Lower leg skin (tissue), 3 donors: ENCODE measurements at regions not wholly inside any gene's neighbourhood (a gene's known extent, or its start where the extent isn't known, plus 50 kb on each side); places are given as distances from the start of the nearest gene placed in this dataset.

Experiments used
- POLR2A ChIP-seq, 2 donors: fragments of 450-650 bp; IDR thresholded peaks; one replicate each; pipeline ENCODE4 v1.6.1; 2016 to 2017; ENCODE audit warnings: antibody characterized with exemption in 2 of 2, mild to moderate bottlenecking in 1 of 2, moderate library complexity in 1 of 2
- TF ChIP-seq, protein P1 (sequence below), 3 donors: fragments of 450-650 bp; IDR thresholded peaks; one replicate each; pipeline ENCODE4 v1.5.1; 2016; ENCODE audit warnings: antibody characterized with exemption in 3 of 3, mild to moderate bottlenecking in 3 of 3, moderate library complexity in 2 of 3

DNA sequence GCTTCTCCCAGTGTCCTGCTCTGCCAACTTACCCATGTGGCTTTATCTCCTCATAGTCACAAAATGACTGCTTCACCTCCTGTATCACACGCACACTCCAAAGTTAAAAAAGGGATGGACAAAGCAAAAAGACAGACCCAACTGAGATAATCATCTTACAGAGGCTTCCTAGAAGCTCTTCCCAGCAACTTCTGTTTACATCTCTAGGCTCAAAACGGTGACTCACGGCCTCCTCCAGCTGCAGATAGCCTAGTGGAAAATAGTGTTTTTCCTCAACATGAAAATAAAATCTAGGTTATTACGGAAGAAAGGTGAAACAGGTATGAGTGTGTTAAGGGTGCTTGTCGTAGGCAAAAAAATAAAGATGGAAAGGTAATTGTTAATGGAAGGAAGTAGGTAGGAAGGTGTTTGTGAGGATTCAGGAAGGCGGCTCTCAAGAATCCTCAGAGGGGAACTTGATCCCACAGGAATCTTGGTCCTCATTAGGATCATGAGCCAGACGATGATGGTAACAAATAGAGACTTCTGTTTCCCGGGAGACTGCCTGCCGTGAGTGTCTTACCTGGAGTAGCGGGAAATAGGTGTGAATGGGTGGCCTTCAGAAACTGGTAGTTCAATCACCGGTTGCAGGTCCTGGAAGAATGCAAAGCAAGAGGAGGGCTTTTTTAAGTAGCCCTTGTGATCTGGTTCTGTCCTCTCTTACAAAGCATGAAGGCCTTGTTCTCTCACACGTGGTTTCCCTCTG, 487.5 kb upstream of the TMEM132C start:
- TF ChIP-seq, protein P1, sequence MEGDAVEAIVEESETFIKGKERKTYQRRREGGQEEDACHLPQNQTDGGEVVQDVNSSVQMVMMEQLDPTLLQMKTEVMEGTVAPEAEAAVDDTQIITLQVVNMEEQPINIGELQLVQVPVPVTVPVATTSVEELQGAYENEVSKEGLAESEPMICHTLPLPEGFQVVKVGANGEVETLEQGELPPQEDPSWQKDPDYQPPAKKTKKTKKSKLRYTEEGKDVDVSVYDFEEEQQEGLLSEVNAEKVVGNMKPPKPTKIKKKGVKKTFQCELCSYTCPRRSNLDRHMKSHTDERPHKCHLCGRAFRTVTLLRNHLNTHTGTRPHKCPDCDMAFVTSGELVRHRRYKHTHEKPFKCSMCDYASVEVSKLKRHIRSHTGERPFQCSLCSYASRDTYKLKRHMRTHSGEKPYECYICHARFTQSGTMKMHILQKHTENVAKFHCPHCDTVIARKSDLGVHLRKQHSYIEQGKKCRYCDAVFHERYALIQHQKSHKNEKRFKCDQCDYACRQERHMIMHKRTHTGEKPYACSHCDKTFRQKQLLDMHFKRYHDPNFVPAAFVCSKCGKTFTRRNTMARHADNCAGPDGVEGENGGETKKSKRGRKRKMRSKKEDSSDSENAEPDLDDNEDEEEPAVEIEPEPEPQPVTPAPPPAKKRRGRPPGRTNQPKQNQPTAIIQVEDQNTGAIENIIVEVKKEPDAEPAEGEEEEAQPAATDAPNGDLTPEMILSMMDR (IDR thresholded peaks at IDR 0.05): no peak
- TF ChIP-seq POLR2A (IDR thresholded peaks at IDR 0.05): no peak
